Breast epithelium (tissue), 3 donors: ENCODE measurements at regions not wholly inside any gene's neighbourhood (a gene's known extent, or its start where the extent isn't known, plus 50 kb on each side); places are given as distances from the start of the nearest gene placed in this dataset.

Source experiments
- POLR2AphosphoS5 ChIP-seq, 3 donors: sonication (generic); formaldehyde crosslinking; IDR thresholded peaks; one replicate each; pipeline ENCODE4 v1.6.1; 2017; ENCODE audit warnings: antibody characterized with exemption in 3 of 3
- TF ChIP-seq, protein P1 (sequence below), 3 donors: fragments of 450-650 bp; IDR thresholded peaks; one replicate each; pipeline ENCODE4 v1.5.1; 2016 to 2017; ENCODE audit warnings: antibody characterized with exemption in 3 of 3, mild to moderate bottlenecking in 3 of 3, moderate library complexity in 3 of 3

DNA sequence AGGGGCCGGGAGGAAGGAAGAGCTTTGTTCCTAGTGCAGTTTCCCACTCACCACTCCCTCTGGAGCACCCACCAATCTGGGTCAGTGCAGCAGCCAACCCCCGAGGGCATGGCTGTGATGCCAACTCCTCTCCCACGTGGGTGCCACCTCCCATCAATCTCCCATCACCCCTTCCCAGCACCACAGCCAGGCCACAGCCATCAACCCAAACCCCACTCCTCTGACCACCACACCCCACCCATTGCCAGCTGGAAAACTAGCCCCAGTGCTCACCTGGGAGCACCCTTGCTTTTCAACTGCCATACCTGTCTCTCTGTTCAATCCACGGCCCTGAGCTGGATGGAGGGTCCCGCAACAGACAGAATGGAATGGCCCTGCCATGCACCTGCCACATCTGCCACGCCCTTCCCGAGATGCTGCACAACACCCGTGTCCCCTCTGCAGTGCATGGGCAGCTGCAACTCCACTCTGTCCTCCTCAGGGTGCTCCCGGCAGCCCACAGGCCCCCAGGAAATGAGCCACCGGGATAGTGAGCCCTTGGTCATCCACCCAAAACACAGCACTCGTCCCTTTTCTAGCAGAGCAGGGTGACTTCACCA lies 112.4 kb upstream of the ID2 start:
- TF ChIP-seq, protein P1, sequence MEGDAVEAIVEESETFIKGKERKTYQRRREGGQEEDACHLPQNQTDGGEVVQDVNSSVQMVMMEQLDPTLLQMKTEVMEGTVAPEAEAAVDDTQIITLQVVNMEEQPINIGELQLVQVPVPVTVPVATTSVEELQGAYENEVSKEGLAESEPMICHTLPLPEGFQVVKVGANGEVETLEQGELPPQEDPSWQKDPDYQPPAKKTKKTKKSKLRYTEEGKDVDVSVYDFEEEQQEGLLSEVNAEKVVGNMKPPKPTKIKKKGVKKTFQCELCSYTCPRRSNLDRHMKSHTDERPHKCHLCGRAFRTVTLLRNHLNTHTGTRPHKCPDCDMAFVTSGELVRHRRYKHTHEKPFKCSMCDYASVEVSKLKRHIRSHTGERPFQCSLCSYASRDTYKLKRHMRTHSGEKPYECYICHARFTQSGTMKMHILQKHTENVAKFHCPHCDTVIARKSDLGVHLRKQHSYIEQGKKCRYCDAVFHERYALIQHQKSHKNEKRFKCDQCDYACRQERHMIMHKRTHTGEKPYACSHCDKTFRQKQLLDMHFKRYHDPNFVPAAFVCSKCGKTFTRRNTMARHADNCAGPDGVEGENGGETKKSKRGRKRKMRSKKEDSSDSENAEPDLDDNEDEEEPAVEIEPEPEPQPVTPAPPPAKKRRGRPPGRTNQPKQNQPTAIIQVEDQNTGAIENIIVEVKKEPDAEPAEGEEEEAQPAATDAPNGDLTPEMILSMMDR (IDR thresholded peaks at IDR 0.05), result no peak
- TF ChIP-seq POLR2AphosphoS5 (IDR thresholded peaks at IDR 0.05), result no peak
